NCI-H187 treated with DMSO at 0.1 percent for 48 hours (cell line): ENCODE measurements at regions not wholly inside any gene's neighbourhood (a gene's known extent, or its start where the extent isn't known, plus 50 kb on each side); places are given as distances from the start of the nearest gene placed in this dataset.
"Not testable (repeated sequence)": the region's sequence is repeated elsewhere in the genome, so short reads cannot be mapped to it uniquely, and the experiment has no call there.

Source experiments
- DNase-seq: peaks from one replicate; lab custom pipeline; 2025; lab: John Stamatoyannopoulos, UW

DNA sequence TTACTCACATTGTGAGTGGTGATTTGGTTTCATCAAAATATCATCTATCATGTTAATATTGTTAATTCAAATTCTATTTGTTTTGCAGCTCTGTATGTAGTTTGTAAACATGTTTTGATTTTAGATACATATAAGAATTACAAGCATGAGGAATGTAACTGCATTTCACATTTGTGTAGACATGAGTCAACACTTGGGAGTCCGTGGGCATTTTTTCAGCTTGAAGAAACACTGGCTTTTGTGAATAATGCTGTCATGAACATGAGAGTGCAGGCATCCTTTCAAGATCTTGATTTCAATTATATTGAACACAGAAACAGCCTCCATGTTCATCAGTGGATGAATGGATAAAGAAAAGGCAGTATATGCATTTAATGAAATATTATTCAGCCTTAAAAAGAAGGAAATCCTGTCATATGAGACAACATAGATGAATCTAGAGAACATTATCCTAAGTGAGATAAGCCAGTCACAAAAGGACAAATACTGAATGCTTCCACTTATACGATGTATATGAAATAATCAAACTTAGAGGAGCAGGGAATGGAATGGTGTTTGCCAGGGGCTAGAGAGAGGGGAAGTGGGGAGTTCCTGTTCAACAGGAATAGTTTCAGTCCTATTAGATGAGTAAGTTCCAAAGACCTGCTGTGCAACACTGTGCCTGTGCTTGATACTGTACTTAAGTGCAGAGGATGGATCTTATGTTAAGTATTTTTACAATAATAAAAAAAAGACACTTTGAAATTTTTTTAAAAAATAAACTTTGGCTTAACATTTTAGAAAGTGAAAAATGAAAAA is 194.9 kb downstream of the LRATD1 start:
- no peak for DNase-seq

DNA sequence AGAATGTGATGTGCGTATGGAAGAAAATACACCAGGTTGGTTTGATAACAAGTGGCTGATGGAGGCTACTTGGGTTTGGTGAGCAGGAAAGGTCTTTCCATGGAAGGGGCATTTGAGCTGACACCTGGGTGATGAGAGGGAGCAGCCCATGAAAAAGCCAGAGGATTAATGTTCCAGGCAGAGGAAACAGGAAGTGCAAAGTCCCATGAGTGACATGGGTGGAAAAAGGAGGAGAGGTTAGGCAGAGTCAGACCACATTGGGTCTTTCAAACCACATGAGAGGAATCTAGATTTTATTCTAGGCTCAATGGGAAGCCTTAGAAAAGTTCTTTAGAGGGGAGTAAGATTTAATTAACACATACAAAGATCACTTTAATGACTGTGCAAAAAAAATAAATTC is 195.7 kb downstream of the LRATD1 start:
- DNase-seq, result no peak

DNA sequence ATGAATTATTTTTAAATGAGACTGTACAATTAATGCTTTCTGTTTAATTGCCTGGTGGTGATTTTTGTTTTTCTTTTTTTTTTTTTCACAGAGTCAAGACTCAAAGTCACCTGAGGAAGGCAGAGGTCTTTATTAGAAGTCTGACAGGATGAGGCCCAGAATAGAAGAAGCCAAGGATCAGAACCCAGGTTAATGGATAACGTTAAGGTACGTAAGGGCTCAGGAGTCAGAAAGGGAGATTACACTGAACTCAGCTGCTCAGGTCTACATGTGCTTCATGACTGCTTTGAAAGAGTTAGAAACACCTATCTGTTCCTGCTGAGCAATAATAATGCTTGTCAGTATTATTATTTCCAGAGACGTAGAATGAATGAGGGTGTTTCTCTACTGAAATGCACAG is 196.5 kb downstream of the LRATD1 start:
- no peak for DNase-seq

DNA sequence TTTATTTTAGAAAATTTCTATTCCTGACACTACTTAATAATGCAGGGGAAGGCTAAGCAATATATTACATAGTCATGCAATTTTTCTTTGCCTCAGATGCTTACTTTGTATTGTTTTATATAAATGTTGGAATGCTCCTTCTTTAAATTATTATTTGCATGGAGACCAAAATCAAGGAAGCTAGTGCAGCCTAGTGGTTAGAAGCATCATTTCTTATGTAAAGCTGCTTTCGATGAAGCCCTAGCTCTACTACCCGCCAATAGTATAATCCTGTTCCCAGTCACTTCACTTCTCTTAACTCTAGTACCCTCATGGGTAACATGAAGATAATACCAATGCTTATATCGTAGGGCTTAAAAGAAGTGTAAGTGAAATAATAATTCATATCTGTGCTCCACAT is 198.9 kb downstream of the LRATD1 start:
- DNase-seq, result no peak

DNA sequence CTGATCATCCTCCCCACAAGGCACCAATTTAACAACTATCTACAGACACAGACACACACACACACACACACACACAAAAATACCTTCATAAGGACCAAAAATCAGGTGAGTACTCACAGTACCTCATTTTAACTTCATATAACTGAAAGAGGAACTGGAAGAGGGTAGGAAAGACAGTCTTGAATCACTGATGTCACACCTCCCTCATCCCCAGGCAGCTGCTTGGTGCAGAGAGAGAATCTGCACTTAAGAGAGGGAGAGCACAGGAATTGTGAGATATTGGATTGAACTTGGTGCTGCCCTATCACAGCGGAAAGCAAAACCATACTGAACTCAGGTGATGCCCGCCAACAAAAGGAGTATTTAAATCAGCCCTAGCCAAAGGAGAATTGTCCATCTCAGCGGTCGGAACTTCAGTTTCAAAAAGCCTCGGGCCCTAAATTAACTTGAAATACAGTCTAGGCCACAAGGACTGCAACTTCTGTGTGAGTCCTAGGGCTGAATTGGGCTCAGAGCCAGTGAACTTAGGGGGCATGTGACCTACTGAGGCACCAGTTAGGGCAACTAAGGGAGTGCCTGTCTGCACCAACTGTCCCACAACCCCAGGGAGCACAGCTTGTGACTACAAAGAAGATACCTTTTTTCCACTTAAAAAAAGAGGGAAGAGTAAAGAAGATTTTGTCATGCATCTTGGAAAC is 211.1 kb downstream of the LRATD1 start:
- no peak for DNase-seq

DNA sequence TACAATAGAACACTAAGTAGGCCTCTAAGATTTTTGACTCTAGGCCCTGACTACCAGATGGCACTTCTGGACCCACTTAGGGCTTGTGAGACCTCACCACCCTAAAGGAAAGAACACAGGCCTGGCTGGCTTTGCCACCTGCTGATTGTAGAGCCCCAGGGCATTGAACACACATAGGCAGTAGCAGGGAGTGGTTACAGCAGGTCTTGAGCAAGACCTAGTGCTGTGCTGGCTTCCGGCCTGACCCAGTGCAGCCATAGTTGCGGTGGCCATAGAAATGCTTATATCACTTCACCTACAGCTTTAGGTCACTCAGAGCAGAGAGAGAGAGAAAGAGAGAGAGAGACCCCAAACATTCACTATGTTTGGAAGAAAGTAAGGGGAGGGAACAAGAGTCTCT is 223.2 kb downstream of the LRATD1 start:
- DNase-seq, result no peak

DNA sequence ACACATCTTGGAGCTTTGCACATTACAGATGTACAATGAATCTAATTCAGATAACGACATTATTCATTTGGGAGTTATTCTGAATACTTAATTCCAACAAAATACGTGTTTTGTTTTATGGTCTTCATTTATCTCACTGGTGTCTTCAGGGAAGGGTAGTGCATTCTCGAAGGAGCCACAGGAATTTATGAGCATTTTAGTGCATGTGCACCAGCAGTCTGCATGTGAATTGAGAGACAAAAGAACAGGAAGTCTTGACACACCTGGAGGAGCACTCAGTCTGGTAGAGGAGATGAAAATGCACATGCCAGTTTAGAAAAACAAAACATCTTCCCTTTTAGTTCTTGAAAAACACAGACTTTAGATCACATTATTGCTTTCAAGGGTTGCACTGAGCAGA is 228.7 kb downstream of the LRATD1 start:
- no peak for DNase-seq

DNA sequence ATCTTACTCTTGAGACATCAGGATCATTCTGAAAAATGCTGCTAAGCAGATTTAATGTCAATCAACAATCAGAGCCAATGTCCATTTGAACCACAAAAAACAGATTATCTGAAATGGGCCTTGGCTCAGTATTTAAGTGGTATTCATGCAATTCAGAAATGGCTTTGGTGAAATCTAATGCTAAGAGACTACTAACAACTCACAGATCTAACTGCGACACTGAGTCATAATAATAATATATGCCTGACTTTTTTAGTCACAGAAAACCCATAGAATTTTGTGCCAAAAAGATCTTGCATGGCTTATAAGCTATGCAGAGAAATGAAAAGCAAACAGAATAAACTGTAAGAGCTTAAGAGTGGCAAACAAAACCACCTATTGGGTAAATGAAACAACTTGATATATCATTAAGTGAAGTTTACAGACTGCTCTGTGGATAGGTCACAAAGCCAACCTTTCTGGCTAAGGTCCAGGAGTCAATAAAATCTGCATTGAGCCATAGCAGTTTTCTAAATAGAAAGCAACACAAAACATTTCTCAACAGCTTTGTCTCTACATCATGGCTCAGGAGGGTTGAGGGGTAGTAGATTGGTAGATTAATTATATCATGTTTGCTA is 234.3 kb downstream of the LRATD1 start:
- DNase-seq, result peak; percentile 27

DNA sequence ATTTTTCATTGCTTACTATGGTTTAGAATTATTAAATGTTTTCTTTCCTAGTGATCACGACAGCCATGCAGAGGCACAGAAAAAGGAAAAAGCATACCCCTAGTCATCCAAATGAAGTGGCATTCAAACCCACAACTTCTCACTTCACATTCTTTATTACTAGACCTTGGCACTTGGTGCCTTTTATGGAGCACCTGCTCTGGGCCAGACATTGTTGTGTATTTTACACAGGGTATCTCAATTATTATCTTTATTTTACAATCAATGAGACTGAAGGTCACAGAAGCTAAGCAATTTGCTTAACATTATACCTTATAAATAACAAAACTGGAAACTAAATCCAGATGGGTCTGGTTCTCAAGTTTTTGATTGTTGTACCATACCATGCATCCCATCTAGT is 235.3 kb downstream of the LRATD1 start:
- DNase-seq, result no peak

DNA sequence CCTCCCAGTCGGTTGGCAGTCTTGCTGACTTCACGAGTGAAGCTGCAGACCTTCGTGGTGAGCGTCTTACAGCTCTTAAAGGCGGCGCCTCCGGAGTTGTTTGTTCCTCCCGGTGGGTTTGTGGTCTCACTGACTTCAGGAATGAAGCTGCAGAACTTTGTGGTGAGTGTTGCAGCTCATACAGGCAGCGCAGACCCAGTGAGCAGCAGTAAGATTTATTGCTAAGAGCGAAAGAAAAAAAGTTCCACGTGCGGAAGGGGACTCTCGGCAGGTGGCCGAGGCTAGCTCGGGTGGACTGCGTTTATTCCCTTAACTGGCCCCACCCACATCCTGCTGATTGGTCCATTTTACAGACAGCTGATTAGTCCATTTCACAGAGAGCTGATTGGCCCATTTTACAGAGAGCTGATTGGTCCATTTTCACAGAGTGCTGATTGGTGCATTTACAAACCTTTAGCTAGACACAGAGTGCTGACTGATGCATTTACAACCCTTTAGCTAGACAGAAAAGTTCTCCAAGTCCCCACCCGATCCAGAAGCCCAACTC is 240.3 kb downstream of the LRATD1 start:
- DNase-seq, result no peak

DNA sequence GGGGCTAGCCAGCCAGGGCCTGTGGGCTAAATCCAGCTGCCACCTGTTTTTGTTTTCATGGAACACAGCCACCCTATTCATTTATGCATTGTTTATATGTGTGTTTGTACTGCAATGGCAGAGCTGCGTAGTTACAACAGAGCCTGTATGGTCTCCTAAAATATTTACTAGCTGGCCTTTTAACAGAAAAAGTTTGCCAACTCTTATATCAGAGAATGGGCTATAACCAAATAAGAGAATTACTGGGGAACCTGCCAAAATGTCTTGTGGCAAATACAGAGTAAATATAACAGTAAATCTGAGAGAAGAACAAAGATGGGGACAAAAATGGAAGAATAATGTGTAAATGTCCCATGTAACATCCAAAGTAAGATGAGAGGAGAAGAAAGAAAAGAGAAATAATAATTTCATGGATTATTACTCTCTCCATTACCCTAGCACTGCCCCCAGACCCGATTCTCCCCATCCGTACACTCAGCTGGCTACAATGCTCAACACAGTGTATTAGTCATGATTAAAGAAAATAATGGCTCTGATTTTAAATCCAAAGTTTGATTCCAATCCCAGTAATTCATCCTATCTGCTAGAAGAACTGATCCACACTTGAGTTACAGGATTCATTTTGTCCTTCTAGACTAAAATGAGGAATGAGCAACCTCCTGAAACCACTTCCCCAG is 249.3 kb downstream of the LRATD1 start:
- no peak for DNase-seq

DNA sequence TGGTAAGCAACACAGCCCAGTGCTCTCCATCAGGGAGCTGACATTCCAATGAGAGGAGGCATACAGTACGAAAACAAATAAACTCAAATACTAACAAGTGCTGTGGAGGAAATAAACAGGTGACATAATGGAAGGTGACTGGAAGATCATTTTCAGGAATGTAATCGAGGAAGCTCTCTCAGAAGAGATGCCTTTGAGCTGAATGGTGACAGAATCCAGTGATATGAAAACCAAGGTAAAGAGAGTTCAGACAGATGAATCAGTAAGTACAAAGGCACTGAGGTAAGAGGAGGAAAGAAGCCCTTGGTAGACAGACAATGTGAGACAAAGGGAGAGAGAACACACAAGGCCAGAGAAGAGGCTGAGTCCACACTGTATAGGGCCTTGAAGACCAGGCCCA is 252.1 kb downstream of the LRATD1 start:
- DNase-seq, result no peak

DNA sequence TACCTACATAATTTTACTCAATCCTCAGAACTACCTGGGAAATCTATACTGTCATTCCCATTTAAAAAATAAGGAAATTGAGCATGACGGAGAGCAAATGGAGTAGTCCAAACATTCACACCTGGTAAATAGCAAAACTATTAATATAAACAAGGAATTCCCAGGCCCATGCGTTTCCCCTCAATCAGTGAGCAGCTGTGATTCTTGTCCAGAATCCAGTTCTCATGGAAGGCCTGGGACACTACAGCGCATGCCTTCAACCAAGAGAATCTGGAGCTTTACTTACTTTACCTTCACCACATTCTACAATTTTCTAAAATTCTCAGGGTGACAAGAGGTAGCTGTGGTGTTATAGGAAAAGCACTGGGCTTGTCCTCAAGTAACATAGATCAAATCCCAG is 259.0 kb downstream of the LRATD1 start:
- no peak for DNase-seq

DNA sequence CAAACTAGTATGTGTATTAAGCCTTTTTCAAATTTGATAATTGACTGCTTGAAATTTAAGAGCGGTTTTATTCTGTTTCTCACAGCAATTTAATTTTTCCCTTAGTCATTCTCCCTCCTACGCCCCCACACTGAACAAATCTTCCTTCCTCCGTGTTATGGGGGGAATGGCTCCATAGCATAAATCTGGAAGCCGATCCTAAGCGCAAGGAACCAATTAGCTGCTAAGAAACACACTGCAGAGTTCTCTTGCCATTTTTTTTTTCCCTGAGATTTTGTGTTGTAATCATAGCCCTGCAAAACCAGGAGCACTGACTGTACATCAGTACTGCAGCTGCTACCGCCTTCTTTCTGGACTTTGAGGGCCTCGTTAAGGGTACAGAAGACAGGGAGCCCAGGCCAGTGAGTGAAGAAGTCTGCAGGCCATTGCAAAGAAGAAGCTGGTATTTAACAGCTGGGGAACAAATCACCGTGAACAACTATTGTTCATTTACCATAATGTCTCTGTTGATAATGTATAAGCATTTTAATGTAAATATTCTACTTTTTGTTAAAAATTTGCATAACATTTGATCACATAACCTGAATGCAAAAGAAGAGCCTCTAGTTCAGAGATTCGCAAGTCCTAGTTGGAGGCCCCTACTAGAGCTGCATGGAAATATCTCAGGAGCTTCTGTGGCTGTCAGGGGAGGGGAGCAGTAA is 264.0 kb downstream of the LRATD1 start:
- DNase-seq, result no peak

DNA sequence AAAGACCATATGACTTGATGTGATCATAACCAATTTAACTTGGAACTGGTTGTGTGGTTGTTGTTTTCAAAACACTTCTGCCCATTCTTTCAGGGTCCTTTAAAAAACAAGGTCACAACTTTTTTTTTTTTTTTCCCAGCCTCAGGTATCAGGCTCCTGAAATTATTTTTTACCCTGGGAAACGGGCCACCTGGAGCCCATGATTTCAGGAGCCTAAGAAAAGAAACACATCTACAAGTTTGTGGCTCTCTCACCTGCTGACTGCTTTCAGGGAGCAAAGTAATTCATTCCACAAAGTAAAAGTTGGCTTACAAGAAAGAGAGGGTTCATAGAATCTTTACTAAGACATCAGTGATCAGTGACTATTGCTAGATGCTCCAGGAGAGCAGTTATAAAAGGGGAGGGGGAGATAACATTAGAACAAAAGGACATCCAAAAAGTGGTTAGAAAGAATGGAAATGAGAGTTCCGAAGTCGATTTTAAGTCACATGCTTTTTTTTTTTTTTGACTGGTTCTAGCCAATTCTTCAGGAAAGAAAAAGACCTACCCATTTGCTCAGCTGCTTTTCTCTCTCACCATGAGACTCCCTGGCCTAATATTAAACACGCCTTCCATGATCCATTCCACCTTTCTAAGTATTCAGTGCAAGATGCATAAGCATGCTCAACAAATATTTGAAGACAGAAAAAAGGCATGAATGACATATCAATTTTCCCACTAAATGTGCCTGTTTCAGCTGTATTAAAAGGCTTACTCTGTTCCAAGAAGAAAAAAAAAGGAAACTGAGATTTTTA is 267.3 kb downstream of the LRATD1 start:
- DNase-seq, result no peak

DNA sequence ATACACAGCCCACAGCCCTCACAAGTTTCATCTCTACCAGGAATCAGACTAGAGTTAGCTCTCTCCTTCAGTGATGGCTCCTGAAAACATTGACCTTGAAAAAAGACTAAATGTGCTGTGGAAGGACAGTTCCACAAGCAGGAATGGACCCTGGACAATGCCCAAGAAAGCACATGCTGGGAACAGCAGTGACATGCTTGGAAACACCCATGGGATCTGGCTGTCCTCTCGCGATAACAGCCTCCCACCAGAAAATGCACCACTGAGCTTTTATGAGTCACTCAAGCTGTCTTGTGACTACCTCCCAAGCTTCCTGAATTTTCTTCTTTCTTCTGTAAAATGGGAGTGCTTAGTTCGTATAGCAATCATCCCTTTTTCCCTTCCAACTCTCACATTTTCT is 269.2 kb downstream of the LRATD1 start:
- DNase-seq, result no peak

DNA sequence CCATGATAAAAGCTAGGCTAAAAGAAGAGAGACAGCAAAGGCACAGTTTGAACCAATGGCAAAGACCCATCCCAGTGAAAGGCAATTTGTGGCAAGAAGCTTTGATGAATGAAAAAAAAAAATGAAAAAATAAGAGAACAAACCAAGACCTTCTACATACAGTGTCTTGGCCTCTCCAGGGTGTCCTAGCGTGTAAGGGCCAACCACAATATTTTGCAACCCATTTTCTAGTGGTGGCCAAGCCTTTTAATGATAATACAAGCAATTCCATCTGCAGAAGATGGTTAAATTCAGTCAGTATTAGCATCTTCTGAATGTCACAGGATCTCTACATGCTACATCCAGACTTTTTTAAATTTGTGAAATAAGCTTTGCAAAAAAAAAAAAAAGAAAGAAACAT is 270.4 kb downstream of the LRATD1 start:
- DNase-seq, result no peak

DNA sequence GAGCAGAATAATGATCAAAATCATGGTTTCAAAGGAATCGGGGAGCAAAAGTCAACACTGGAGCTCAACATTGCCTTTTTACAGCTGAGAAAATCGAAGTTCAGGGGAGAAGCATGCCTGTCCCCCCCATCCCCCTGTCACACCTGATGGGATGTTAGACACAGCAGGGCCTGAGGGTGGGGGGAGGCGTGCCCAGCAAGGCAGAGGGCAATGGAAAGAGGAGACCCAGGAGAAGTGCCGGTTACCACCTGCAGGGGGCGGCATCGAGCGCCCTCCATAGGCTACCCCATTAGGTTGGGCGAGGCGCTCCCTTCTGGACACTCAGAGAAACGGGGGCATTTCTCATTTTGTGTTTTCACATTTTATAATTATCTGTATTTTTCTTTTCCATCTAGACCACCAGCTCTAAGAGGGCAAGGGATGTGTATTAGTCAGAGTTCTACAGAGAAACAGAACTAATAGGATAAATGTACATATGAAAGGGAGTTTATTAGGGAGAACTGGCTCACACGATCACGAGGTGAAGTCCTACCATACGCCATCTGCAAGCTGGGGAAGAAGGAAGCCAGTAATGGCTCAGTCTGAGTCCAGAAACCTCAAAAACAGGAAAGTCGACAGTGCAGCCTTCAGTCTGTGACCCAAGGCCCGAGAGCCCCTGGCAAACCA is 271.3 kb downstream of the LRATD1 start:
- peak; percentile 21 for DNase-seq

DNA sequence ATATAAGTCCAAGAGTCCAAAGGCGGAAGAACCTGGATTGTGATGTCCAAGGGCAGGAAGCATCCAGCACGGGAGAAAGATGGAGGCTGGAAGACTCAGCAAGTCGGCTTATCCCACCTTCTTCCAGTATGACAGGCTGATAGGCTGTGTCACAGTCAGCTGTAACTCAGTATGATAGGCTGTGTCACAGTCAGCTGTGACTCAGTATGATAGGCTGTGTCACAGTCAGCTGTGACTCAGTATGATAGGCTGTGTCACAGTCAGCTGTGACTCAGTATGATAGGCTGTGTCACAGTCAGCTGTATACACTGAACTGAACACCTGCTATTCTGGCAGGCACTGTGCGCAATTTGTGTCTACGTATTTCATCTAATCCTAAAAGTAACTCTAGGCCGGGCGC is 271.9 kb downstream of the LRATD1 start:
- not testable (repeated sequence) for DNase-seq

DNA sequence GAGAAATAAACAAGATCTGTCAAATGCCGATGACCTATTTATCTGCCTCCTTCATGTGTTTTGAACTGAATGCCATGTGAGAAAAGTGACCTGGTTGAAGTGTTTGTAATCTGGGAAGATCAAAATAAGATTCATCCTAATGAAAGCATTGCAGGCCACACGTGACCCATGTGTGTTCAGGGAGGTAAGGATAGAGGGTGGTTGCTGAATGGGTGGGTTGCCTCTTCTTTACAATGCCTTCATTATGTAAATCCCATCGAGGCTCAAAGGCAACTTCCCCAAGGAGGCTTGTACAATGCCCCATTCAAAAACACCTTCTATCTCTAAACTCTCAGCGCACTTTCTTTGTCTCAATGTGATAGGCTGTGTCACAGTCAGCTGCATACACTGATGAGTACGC is 273.1 kb downstream of the LRATD1 start:
- DNase-seq, result no peak
